ENCODE measurements at regions not wholly inside any gene's neighbourhood (a gene's known extent, or its start where the extent isn't known, plus 50 kb on each side); places are given as distances from the start of the nearest gene placed in this dataset.

GRCh38 chr13:74017301-74018061, 116.7 kb downstream of the KLF12 start:
- no peak overlapping the region for H3K9ac ChIP-seq (ENCODE audit: low read length)
- no peaks in the 10 kb centered on the region for H3K36me3 ChIP-seq (ENCODE audit: control insufficient read depth, insufficient read depth, low read length)

GRCh38 chr13:74015137-74015536, 119.1 kb downstream of the KLF12 start:
- Histone ChIP-seq H3K4me1 (ENCODE audit: control insufficient read depth, insufficient read depth, low read length) (no peaks in the 10 kb centered on the region), H3K36me3 (ENCODE audit: control insufficient read depth, insufficient read depth, low read length) (no peaks in the 10 kb centered on the region), H3K27me3 (ENCODE audit: control insufficient read depth, insufficient read depth, low read length) (no peaks in the 10 kb centered on the region), H3K4me3 (ENCODE audit: low read length) (no peak overlapping the region), H3K9ac (ENCODE audit: low read length) (no peak overlapping the region), H3K27ac (ENCODE audit: low read depth, low read length) (no peak overlapping the region)

More at GRCh38 chr13:74017301-74018061, 116.7 kb downstream of the KLF12 start:
- H3K27ac ChIP-seq (ENCODE audit: low read depth, low read length): no peak overlapping the region
- no peak overlapping the region for H3K4me3 ChIP-seq (ENCODE audit: low read length)
- H3K27me3 ChIP-seq (ENCODE audit: control insufficient read depth, insufficient read depth, low read length): no peaks in the 10 kb centered on the region
- no peaks in the 10 kb centered on the region for H3K4me1 ChIP-seq (ENCODE audit: control insufficient read depth, insufficient read depth, low read length)

GRCh38 chr13:74009100-74009668, 125.0 kb downstream of the KLF12 start:
- Histone ChIP-seq H3K27me3 (ENCODE audit: control insufficient read depth, insufficient read depth, low read length) (no peaks in the 10 kb centered on the region), H3K27ac (ENCODE audit: low read depth, low read length) (no peak overlapping the region), H3K9ac (ENCODE audit: low read length) (no peak overlapping the region), H3K36me3 (ENCODE audit: control insufficient read depth, insufficient read depth, low read length) (no peaks in the 10 kb centered on the region), H3K4me3 (ENCODE audit: low read length) (no peak overlapping the region), H3K4me1 (ENCODE audit: control insufficient read depth, insufficient read depth, low read length) (no peaks in the 10 kb centered on the region)

GRCh38 chr13:74006666-74007065, 127.5 kb downstream of the KLF12 start:
- Histone ChIP-seq H3K4me1 (ENCODE audit: control insufficient read depth, insufficient read depth, low read length) (no peaks in the 10 kb centered on the region), H3K36me3 (ENCODE audit: control insufficient read depth, insufficient read depth, low read length) (no peaks in the 10 kb centered on the region), H3K27ac (ENCODE audit: low read depth, low read length) (no peak overlapping the region), H3K9ac (ENCODE audit: low read length) (no peak overlapping the region), H3K27me3 (ENCODE audit: control insufficient read depth, insufficient read depth, low read length) (no peaks in the 10 kb centered on the region), H3K4me3 (ENCODE audit: low read length) (no peak overlapping the region)

GRCh38 chr13:74005320-74006157, 128.7 kb downstream of the KLF12 start:
- Histone ChIP-seq H3K27ac (ENCODE audit: low read depth, low read length) (no peak overlapping the region), H3K36me3 (ENCODE audit: control insufficient read depth, insufficient read depth, low read length) (no peaks in the 10 kb centered on the region), H3K4me1 (ENCODE audit: control insufficient read depth, insufficient read depth, low read length) (peaks cover 2% of the 10 kb centered on the region), H3K27me3 (ENCODE audit: control insufficient read depth, insufficient read depth, low read length) (no peaks in the 10 kb centered on the region), H3K9ac (ENCODE audit: low read length) (no peak overlapping the region), H3K4me3 (ENCODE audit: low read length) (no peak overlapping the region)

GRCh38 chr13:74004109-74004508, 130.1 kb downstream of the KLF12 start:
- H3K36me3 ChIP-seq (ENCODE audit: control insufficient read depth, insufficient read depth, low read length): no peaks in the 10 kb centered on the region
- H3K27me3 ChIP-seq (ENCODE audit: control insufficient read depth, insufficient read depth, low read length): no peaks in the 10 kb centered on the region
- no peak overlapping the region for H3K4me3 ChIP-seq (ENCODE audit: low read length)
- no peak overlapping the region for H3K9ac ChIP-seq (ENCODE audit: low read length)
- peaks cover 2% of the 10 kb centered on the region for H3K4me1 ChIP-seq (ENCODE audit: control insufficient read depth, insufficient read depth, low read length)
- H3K27ac ChIP-seq (ENCODE audit: low read depth, low read length): no peak overlapping the region

- H3K4me1 ChIP-seq (ENCODE audit: control insufficient read depth, insufficient read depth, low read length): peaks cover 2% of the 10 kb centered on the region
- no peak overlapping the region for H3K4me3 ChIP-seq (ENCODE audit: low read length)
- H3K36me3 ChIP-seq (ENCODE audit: control insufficient read depth, insufficient read depth, low read length): no peaks in the 10 kb centered on the region
- H3K27me3 ChIP-seq (ENCODE audit: control insufficient read depth, insufficient read depth, low read length): no peaks in the 10 kb centered on the region
- H3K27ac ChIP-seq (ENCODE audit: low read depth, low read length): no peak overlapping the region
- H3K9ac ChIP-seq (ENCODE audit: low read length): no peak overlapping the region
Observed at GRCh38 chr13:74003374-74003773, 130.8 kb downstream of the KLF12 start.

- no peaks in the 10 kb centered on the region for H3K36me3 ChIP-seq (ENCODE audit: control insufficient read depth, insufficient read depth, low read length)
- H3K27me3 ChIP-seq (ENCODE audit: control insufficient read depth, insufficient read depth, low read length): no peaks in the 10 kb centered on the region
- H3K9ac ChIP-seq (ENCODE audit: low read length): no peak overlapping the region
- no peak overlapping the region for H3K27ac ChIP-seq (ENCODE audit: low read depth, low read length)
- H3K4me1 ChIP-seq (ENCODE audit: control insufficient read depth, insufficient read depth, low read length): peaks cover 2% of the 10 kb centered on the region
- H3K4me3 ChIP-seq (ENCODE audit: low read length): no peak overlapping the region
Observed at GRCh38 chr13:74000876-74001275, 133.3 kb downstream of the KLF12 start.

- Histone ChIP-seq H3K9ac (ENCODE audit: low read length) (no peak overlapping the region), H3K4me1 (ENCODE audit: control insufficient read depth, insufficient read depth, low read length) (peaks cover 2% of the 10 kb centered on the region), H3K4me3 (ENCODE audit: low read length) (no peak overlapping the region), H3K27ac (ENCODE audit: low read depth, low read length) (no peak overlapping the region), H3K27me3 (ENCODE audit: control insufficient read depth, insufficient read depth, low read length) (no peaks in the 10 kb centered on the region), H3K36me3 (ENCODE audit: control insufficient read depth, insufficient read depth, low read length) (no peaks in the 10 kb centered on the region)
Observed at GRCh38 chr13:73998631-73999030, 135.6 kb downstream of the KLF12 start.

- Histone ChIP-seq H3K27me3 (ENCODE audit: control insufficient read depth, insufficient read depth, low read length) (no peaks in the 10 kb centered on the region), H3K9ac (ENCODE audit: low read length) (no peak overlapping the region), H3K4me1 (ENCODE audit: control insufficient read depth, insufficient read depth, low read length) (peaks cover 2% of the 10 kb centered on the region), H3K4me3 (ENCODE audit: low read length) (no peak overlapping the region), H3K27ac (ENCODE audit: low read depth, low read length) (no peak overlapping the region), H3K36me3 (ENCODE audit: control insufficient read depth, insufficient read depth, low read length) (no peaks in the 10 kb centered on the region)
Observed at GRCh38 chr13:73997964-73998363, 136.2 kb downstream of the KLF12 start.

GRCh38 chr13:73996569-73996968, 137.6 kb downstream of the KLF12 start:
- Histone ChIP-seq H3K9ac (ENCODE audit: low read length) (no peak overlapping the region), H3K4me3 (ENCODE audit: low read length) (no peak overlapping the region), H3K27me3 (ENCODE audit: control insufficient read depth, insufficient read depth, low read length) (no peaks in the 10 kb centered on the region), H3K4me1 (ENCODE audit: control insufficient read depth, insufficient read depth, low read length) (peaks cover 2% of the 10 kb centered on the region), H3K36me3 (ENCODE audit: control insufficient read depth, insufficient read depth, low read length) (no peaks in the 10 kb centered on the region), H3K27ac (ENCODE audit: low read depth, low read length) (no peak overlapping the region)

GRCh38 chr13:73995736-73996135, 138.5 kb downstream of the KLF12 start:
- Histone ChIP-seq H3K27ac (ENCODE audit: low read depth, low read length) (no peak overlapping the region), H3K36me3 (ENCODE audit: control insufficient read depth, insufficient read depth, low read length) (no peaks in the 10 kb centered on the region), H3K4me3 (ENCODE audit: low read length) (no peak overlapping the region), H3K27me3 (ENCODE audit: control insufficient read depth, insufficient read depth, low read length) (no peaks in the 10 kb centered on the region), H3K9ac (ENCODE audit: low read length) (no peak overlapping the region), H3K4me1 (ENCODE audit: control insufficient read depth, insufficient read depth, low read length) (no peaks in the 10 kb centered on the region)

All from rectal smooth muscle tissue (tissue), 1 donor.